Cardiac fibroblast (primary cell): ENCODE measurements at regions not wholly inside any gene's neighbourhood (a gene's known extent, or its start where the extent isn't known, plus 50 kb on each side); places are given as distances from the start of the nearest gene placed in this dataset.

ENCODE experiments used
- DNase-seq, 2 donors: peaks; one replicate each; pipeline versions ENCODE4 v3.0.0 to v3.0.0-alpha.2; 2010; ENCODE audit warnings: low read depth in 2 of 2
- H3K4me3 ChIP-seq, 2 donors: replicated peaks in 1 of 2; 1 replicate in 1 of 2; 2 replicates in 1 of 2; pipeline ENCODE4 v1.5.1; 2011; ENCODE audit warnings: low read depth in 2 of 2, low read length in 2 of 2, mild to moderate bottlenecking in 2 of 2, moderate library complexity in 1 of 2
- TF ChIP-seq, protein P1 (sequence below): IDR thresholded peaks from one replicate; pipeline ENCODE4 v1.5.1; 2011; ENCODE audit warnings: low read depth, mild to moderate bottlenecking, low read length, inconsistent platforms

DNA sequence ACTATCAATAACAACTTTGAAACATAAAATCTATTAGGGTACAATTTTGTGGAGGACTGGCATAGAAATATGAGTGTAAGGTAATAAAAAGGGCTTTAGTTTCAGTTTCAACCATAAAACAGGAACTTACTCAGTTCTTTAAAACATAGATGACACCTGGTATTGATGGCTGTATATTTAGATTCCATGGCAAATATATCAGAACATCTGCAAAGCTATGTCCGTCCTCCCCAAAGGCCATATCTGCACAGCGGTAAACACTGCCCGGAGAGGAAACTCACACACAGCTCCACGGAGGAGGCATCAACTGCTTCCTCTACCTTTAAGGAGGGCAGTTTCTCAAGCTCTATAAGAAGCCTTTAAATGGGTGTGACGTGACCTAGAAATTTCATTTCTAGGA lies 993.3 kb downstream of the BRD1 start:
- DNase-seq = no peak
- H3K4me3 ChIP-seq = no peak overlapping the region
- TF ChIP-seq, protein P1, sequence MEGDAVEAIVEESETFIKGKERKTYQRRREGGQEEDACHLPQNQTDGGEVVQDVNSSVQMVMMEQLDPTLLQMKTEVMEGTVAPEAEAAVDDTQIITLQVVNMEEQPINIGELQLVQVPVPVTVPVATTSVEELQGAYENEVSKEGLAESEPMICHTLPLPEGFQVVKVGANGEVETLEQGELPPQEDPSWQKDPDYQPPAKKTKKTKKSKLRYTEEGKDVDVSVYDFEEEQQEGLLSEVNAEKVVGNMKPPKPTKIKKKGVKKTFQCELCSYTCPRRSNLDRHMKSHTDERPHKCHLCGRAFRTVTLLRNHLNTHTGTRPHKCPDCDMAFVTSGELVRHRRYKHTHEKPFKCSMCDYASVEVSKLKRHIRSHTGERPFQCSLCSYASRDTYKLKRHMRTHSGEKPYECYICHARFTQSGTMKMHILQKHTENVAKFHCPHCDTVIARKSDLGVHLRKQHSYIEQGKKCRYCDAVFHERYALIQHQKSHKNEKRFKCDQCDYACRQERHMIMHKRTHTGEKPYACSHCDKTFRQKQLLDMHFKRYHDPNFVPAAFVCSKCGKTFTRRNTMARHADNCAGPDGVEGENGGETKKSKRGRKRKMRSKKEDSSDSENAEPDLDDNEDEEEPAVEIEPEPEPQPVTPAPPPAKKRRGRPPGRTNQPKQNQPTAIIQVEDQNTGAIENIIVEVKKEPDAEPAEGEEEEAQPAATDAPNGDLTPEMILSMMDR = no peak

- DNase-seq = no peak
- H3K4me3 ChIP-seq = no peak overlapping the region
- TF ChIP-seq, protein P1 = no peak
Observed at GRCh38 chr22:48832592-48832991, 995.1 kb downstream of the BRD1 start.

DNA sequence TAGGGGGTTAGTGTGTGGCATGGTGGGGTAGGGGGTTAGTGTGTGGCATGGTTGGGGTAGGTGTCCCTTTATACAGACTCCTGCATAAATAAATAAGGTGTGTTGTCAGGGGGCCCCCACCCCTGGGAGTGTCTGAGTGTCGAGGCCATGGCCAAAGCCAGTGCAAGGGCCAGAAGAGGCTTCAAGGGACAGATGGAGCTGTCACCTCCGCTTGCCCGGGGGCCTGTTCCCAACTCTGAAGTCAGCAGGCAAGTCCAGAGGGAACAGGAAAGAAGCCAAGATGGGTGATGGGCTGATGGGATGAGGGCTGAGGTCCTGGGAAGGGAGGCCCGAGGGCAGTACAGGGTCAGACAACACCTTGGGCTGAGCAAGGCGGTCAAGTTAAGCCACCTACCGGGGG lies 997.8 kb downstream of the BRD1 start:
- H3K4me3 ChIP-seq = no peak overlapping the region
- TF ChIP-seq, protein P1 = no peak
- no peak for DNase-seq

- TF ChIP-seq, protein P1 = no peak
- no peak for DNase-seq
Observed at GRCh38 chr22:48828688-48829087, 999.0 kb downstream of the BRD1 start.

GRCh38 chr22:48827904-48828555 lies 999.6 kb downstream of the BRD1 start:
- no peak overlapping the region for H3K4me3 ChIP-seq
- TF ChIP-seq, protein P1 = no peak
- no peak for DNase-seq

More at GRCh38 chr22:48828688-48829087, 999.0 kb downstream of the BRD1 start:
- H3K4me3 ChIP-seq = no peak overlapping the region

DNA sequence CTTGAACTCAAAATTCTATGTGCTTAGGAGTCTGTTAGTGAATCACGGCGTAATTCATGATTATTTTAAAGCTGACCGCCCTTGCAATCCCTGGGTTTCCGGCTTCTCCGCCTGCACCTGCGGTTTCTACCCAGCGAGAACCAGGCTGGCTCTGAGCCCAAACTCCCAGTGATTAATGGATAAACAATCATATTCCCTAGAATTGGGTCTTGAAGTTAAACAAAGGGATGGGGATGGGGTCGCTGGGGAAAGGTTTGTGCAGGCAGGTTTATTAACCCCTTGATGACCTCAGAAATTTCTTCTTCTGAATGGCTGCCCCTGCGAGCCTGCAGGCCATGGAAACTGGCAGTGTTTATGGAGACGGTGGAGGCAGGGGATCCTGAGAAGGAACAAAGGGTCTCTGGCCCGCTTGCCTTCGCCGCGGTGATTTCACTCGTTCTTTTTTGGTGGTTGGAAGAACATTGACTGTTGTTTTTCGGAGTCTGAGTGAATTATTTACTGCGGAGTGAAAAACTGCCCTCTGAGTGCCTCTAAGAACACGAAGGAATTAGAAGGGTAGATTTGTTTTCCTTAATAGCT lies 1000.3 kb downstream of the BRD1 start:
- no peak for DNase-seq
- TF ChIP-seq, protein P1 = no peak
- no peak overlapping the region for H3K4me3 ChIP-seq
